H1 (cell line): ENCODE measurements at regions not wholly inside any gene's neighbourhood (a gene's known extent, or its start where the extent isn't known, plus 50 kb on each side); places are given as distances from the start of the nearest gene placed in this dataset.

Experiments used
- CTCF ChIA-PET: fragments of 300-600 bp; sonication (Branson Sonifier 250); formaldehyde crosslinking; loops from one replicate; lab custom pipeline; 2021; ENCODE audit not compliant: partially characterized antibody; lab: Charles Lee
- POLR2A ChIA-PET: fragments of 300-600 bp; sonication (Branson Sonifier 250); formaldehyde crosslinking; loops from one replicate; lab custom pipeline; 2021; ENCODE audit warnings: inconsistent platforms; ENCODE audit not compliant: partially characterized antibody; lab: Charles Lee
- DNase-seq, 2 experiments: peaks; one replicate each; pipeline versions ENCODE4 v3.0.0 to v3.0.0-alpha.2; 2010 to 2022; ENCODE audit warnings: low spot score in 2 of 2, low read depth in 1 of 2, mixed read lengths in 1 of 2
- FAIRE-seq: peaks from 2 replicates; lab custom pipeline; 2011; peaks lifted over from hg19 to GRCh38; lab: Jason Lieb, UNC
- H2AFZ ChIP-seq: 2 replicates; pipeline ENCODE4 v1.8.1; 2012; ENCODE audit warnings: low read length, inconsistent platforms
- H2AK5ac ChIP-seq: 2 replicates; pipeline ENCODE4 v1.6.1; 2013; ENCODE audit warnings: low read depth, low read length
- H2BK120ac ChIP-seq: replicated peaks from 2 replicates; pipeline ENCODE3; 2013; ENCODE audit warnings: low read depth, low read length, inconsistent platforms
- H2BK12ac ChIP-seq: 2 replicates; pipeline ENCODE4 v1.6.1; 2013; ENCODE audit warnings: low read depth, low read length
- H2BK15ac ChIP-seq: 2 replicates; pipeline ENCODE4 v1.6.1; 2013; ENCODE audit warnings: low read length
- H2BK20ac ChIP-seq: 2 replicates; pipeline ENCODE4 v1.6.1; 2013; ENCODE audit warnings: low read length
- H2BK5ac ChIP-seq: 2 replicates; pipeline ENCODE4 v1.6.1; 2013; ENCODE audit warnings: low read depth, low read length
- H3K14ac ChIP-seq: 2 replicates; pipeline ENCODE4 v1.6.1; 2013; ENCODE audit warnings: inconsistent platforms; ENCODE audit not compliant: insufficient read length
- H3K18ac ChIP-seq: 2 replicates; pipeline ENCODE4 v1.6.1; 2013; ENCODE audit warnings: low read length; ENCODE audit errors: extremely low read depth
- H3K23ac ChIP-seq: 2 replicates; pipeline ENCODE4 v1.6.1; 2013; ENCODE audit warnings: inconsistent platforms; ENCODE audit not compliant: insufficient read length
- H3K23me2 ChIP-seq: 2 replicates; pipeline ENCODE4 v1.6.1; 2013; ENCODE audit warnings: low read depth, low read length
- H3K27ac ChIP-seq: 2 replicates; pipeline ENCODE4 v1.6.1; 2011; ENCODE audit warnings: low read depth, low read length, inconsistent platforms
- H3K27me3 ChIP-seq, 4 experiments: replicated peaks in 1 of 4; 1 replicate in 1 of 4; 2 replicates in 3 of 4; pipeline versions ENCODE4 v1.6.1 to v1.8.1; 2011 to 2013; ENCODE audit warnings: low read length in 3 of 4, mild to moderate bottlenecking in 3 of 4, inconsistent platforms in 2 of 4, mixed read lengths in 2 of 4, moderate library complexity in 1 of 4; ENCODE audit not compliant: control insufficient read depth in 3 of 4, insufficient read depth in 3 of 4; ENCODE audit errors: extremely low read depth in 1 of 4
- H3K36me3 ChIP-seq, 4 experiments: 2 replicates each; pipeline versions ENCODE4 v1.6.1 to v1.8.1; 2011 to 2013; ENCODE audit warnings: mild to moderate bottlenecking in 4 of 4, low read length in 3 of 4, moderate library complexity in 2 of 4, control low read depth in 1 of 4, inconsistent platforms in 1 of 4; ENCODE audit not compliant: insufficient read depth in 4 of 4, control insufficient read depth in 2 of 4
- H3K4ac ChIP-seq: replicated peaks from 2 replicates; pipeline ENCODE3; 2013; ENCODE audit warnings: low read length, low read depth, mixed read lengths, inconsistent platforms; ENCODE audit not compliant: insufficient read length
- H3K4me1 ChIP-seq, 4 experiments: replicated peaks in 1 of 4; 1 replicate in 1 of 4; 2 replicates in 3 of 4; pipeline versions ENCODE4 v1.6.1 to v1.8.1; 2011 to 2013; ENCODE audit warnings: low read length in 3 of 4, inconsistent platforms in 2 of 4, mixed read lengths in 1 of 4; ENCODE audit not compliant: insufficient read depth in 4 of 4, control insufficient read depth in 3 of 4
- H3K4me2 ChIP-seq, 2 experiments: 2 replicates each; pipeline versions ENCODE4 v1.6.1 to v1.8.1; 2011 to 2013; ENCODE audit warnings: low read depth in 2 of 2, low read length in 2 of 2, control low read depth in 1 of 2, inconsistent platforms in 1 of 2, mild to moderate bottlenecking in 1 of 2; ENCODE audit not compliant: insufficient read depth in 1 of 2
- H3K4me3 ChIP-seq, 4 experiments: fragments of 200-600, 300-600 bp in 1 of 4; sonication (generic), shearing (Covaris generic), sonication (Bioruptor Twin) in 1 of 4; 2 replicates each; pipeline versions ENCODE4 v1.5.1 to v1.8.1; 2011 to 2016; ENCODE audit warnings: low read length in 4 of 4, low read depth in 3 of 4, control low read depth in 2 of 4, inconsistent platforms in 2 of 4, mild to moderate bottlenecking in 2 of 4, mixed read lengths in 1 of 4, moderate library complexity in 1 of 4; ENCODE audit not compliant: insufficient read depth in 2 of 4; ENCODE audit errors: extremely low read depth in 1 of 4
- H3K56ac ChIP-seq: replicated peaks from 2 replicates; pipeline ENCODE3; 2013; ENCODE audit warnings: low read depth, mild to moderate bottlenecking, mixed read lengths, low read length, inconsistent platforms; ENCODE audit not compliant: insufficient read length
- H3K79me1 ChIP-seq: 2 replicates; pipeline ENCODE4 v1.6.1; 2013; ENCODE audit warnings: low read depth, low read length, control low read depth
- H3K79me2 ChIP-seq, 2 experiments: 2 replicates each; pipeline versions ENCODE4 v1.6.1 to v1.8.1; 2012 to 2013; ENCODE audit warnings: low read length in 2 of 2, mild to moderate bottlenecking in 2 of 2, inconsistent platforms in 1 of 2; ENCODE audit not compliant: insufficient read depth in 2 of 2, control insufficient read depth in 1 of 2
- H3K9ac ChIP-seq, 4 experiments: replicated peaks in 1 of 4; 1 replicate in 1 of 4; 2 replicates in 3 of 4; pipeline versions ENCODE4 v1.6.1 to v1.8.1; 2011 to 2013; ENCODE audit warnings: low read depth in 3 of 4, low read length in 3 of 4, control low read depth in 2 of 4, mild to moderate bottlenecking in 2 of 4, moderate library complexity in 2 of 4, inconsistent platforms in 1 of 4; ENCODE audit errors: extremely low read depth in 1 of 4
- H3K9me3 ChIP-seq, 2 experiments: 2 replicates each; pipeline versions ENCODE4 v1.6.1 to v1.8.1; 2012 to 2013; ENCODE audit warnings: mild to moderate bottlenecking in 2 of 2, moderate library complexity in 2 of 2, control low read depth in 1 of 2, inconsistent platforms in 1 of 2, low read depth in 1 of 2, low read length in 1 of 2, mixed read lengths in 1 of 2; ENCODE audit not compliant: insufficient read depth in 2 of 2
- H4K20me1 ChIP-seq, 2 experiments: replicated peaks in 1 of 2; 2 replicates each; pipeline versions ENCODE3 to v1.8.1; 2011 to 2013; ENCODE audit warnings: inconsistent platforms in 2 of 2, low read length in 2 of 2, mild to moderate bottlenecking in 1 of 2; ENCODE audit not compliant: insufficient read depth in 2 of 2, control insufficient read depth in 1 of 2
- H4K5ac ChIP-seq: 2 replicates; pipeline ENCODE4 v1.6.1; 2013; ENCODE audit warnings: low read length, low read depth, mixed read lengths, inconsistent platforms; ENCODE audit not compliant: insufficient read length
- H4K8ac ChIP-seq: 2 replicates; pipeline ENCODE4 v1.8.0; 2013; ENCODE audit warnings: mild to moderate bottlenecking, moderate library complexity, low read length, inconsistent platforms; ENCODE audit not compliant: insufficient read depth; ENCODE audit errors: extremely low read depth
- H4K91ac ChIP-seq: replicated peaks from 2 replicates; pipeline ENCODE3; 2013; ENCODE audit warnings: low read length, mixed read lengths, inconsistent platforms; ENCODE audit not compliant: insufficient read length
- CBX8 ChIP-seq: fragments of 300-800, 300-1000 bp; sonication (generic); IDR thresholded peaks from 2 replicates; pipeline ENCODE4 v1.7.1; 2016; ENCODE audit warnings: low read depth, low read length, borderline replicate concordance
- CHD1 ChIP-seq: IDR thresholded peaks from 2 replicates; pipeline ENCODE4 v1.6.1; 2012; ENCODE audit warnings: low read depth, low read length, improper control_type of control experiment
- CTBP2 ChIP-seq: IDR thresholded peaks from 2 replicates; pipeline ENCODE4 v1.7.0; 2011; ENCODE audit warnings: borderline replicate concordance, mild to moderate bottlenecking, moderate library complexity, mixed read lengths, low read length; ENCODE audit not compliant: insufficient read depth, insufficient read length
- EZH2 ChIP-seq: fragments of 200-600 bp; sonication (generic); IDR thresholded peaks from 2 replicates; pipeline ENCODE4 v1.7.1; 2012; ENCODE audit warnings: low read depth, mild to moderate bottlenecking, moderate library complexity, low read length, inconsistent platforms; ENCODE audit not compliant: severe bottlenecking
- GTF2F1 ChIP-seq: IDR thresholded peaks from 2 replicates; pipeline ENCODE4 v1.6.1; 2012; ENCODE audit warnings: low read depth, low read length, improper control_type of control experiment, borderline replicate concordance
- MAFK ChIP-seq: IDR thresholded peaks from 2 replicates; pipeline ENCODE4 v1.6.1; 2012; ENCODE audit warnings: low read depth, mild to moderate bottlenecking, improper control_type of control experiment, low read length
- POU5F1 ChIP-seq: IDR thresholded peaks from 2 replicates; pipeline ENCODE4 v1.6.1; 2011; ENCODE audit warnings: low read depth, mild to moderate bottlenecking, low read length, moderate library complexity
- SP2 ChIP-seq: IDR thresholded peaks from 2 replicates; pipeline ENCODE4 v1.6.1; 2012; ENCODE audit warnings: mild to moderate bottlenecking, low read length, inconsistent platforms
- SRF ChIP-seq: IDR thresholded peaks from 2 replicates; pipeline ENCODE4 v1.6.1; 2011; ENCODE audit warnings: mild to moderate bottlenecking, low read depth, low read length, moderate library complexity
- ZNF274 ChIP-seq: IDR thresholded peaks from 2 replicates; pipeline ENCODE4 v1.7.0; 2012; ENCODE audit warnings: low read length, borderline replicate concordance; ENCODE audit errors: extremely low read depth
- TF ChIP-seq, protein P1 (sequence below): IDR thresholded peaks from 2 replicates; pipeline ENCODE4 v1.6.1; 2012; ENCODE audit warnings: inconsistent platforms

DNA sequence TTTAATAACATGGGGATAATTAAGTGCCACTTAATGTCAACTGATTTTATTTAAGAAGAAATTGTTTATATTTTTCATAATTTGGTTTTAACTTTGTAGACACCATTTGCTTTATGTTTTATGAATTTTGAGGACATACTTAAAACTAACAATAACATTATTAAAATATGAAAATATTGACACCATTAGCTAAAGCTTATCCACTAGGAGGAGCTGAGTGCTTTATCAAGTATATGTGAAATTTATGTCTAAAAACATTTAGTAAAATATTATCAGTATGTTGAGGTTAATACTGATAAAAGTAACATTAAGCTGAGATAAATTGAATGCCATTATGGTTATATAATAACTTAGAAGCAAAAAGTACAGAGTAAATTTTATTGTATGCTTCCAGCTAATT lies 622.1 kb downstream of the ARL4A start:
- H3K9ac ChIP-seq = no peak overlapping the region
- no peak overlapping the region for H3K27ac ChIP-seq
- peaks cover 29 to 36% of the 10 kb centered on the region in 2 experiments for H3K9me3 ChIP-seq
- H4K20me1 ChIP-seq = no peaks in the 10 kb centered on the region
- H2AFZ ChIP-seq = no peak overlapping the region
- no peaks in the 10 kb centered on the region for H3K79me1 ChIP-seq
- peaks cover 0 to 2% (median 1%) of the 10 kb centered on the region in 4 experiments; a peak in 3 of 7 replicates for H3K4me1 ChIP-seq
- no peaks in the 10 kb centered on the region for H3K27me3 ChIP-seq
- H3K4me3 ChIP-seq = no peak overlapping the region
- H3K18ac ChIP-seq = no peak overlapping the region
- H4K5ac ChIP-seq = no peak overlapping the region
- H3K79me2 ChIP-seq = no peaks in the 10 kb centered on the region
- no peak overlapping the region for H3K4ac ChIP-seq
- no peak overlapping the region for H2AK5ac ChIP-seq
- no peak overlapping the region for H3K23ac ChIP-seq
- no peak overlapping the region for H2BK12ac ChIP-seq
- H2BK20ac ChIP-seq = no peak overlapping the region
- H3K23me2 ChIP-seq = no peaks in the 10 kb centered on the region
- H3K36me3 ChIP-seq = no peaks in the 10 kb centered on the region; a peak in 2 of 8 replicates
- no peak for DNase-seq
- no peak overlapping the region for H4K8ac ChIP-seq
- no peak for FAIRE-seq
- H3K56ac ChIP-seq = no peak overlapping the region
- H3K14ac ChIP-seq = no peak overlapping the region
- H3K4me2 ChIP-seq = no peak overlapping the region
- H2BK15ac ChIP-seq = no peak overlapping the region
- no peak overlapping the region for H2BK5ac ChIP-seq
- CTCF ChIA-PET = interaction anchor here (1.3 to 1.7 kb wide), 2 partner anchors 12 to 28 kb away, joined by 4 to 6 read pairs; no protein-coding TSS in a partner anchor
- POLR2A ChIA-PET = no interaction called here
- H2BK120ac ChIP-seq = no peak overlapping the region
- no peak overlapping the region for H4K91ac ChIP-seq
- TF ChIP-seq CTBP2 (no peak), MAFK (no peak), SP2 (no peak), SRF (no peak), ZNF274 (no peak), CHD1 (no peak), CBX8 (no peak), EZH2 (no peak), GTF2F1 (no peak), POU5F1 (no peak)
- TF ChIP-seq, protein P1, sequence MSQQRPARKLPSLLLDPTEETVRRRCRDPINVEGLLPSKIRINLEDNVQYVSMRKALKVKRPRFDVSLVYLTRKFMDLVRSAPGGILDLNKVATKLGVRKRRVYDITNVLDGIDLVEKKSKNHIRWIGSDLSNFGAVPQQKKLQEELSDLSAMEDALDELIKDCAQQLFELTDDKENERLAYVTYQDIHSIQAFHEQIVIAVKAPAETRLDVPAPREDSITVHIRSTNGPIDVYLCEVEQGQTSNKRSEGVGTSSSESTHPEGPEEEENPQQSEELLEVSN = no peak
